Upper lobe of left lung (tissue), 4 donors: ENCODE measurements at regions not wholly inside any gene's neighbourhood (a gene's known extent, or its start where the extent isn't known, plus 50 kb on each side); places are given as distances from the start of the nearest gene placed in this dataset.

Experiments
- POLR2A ChIP-seq, 4 donors: fragments of 450-650 bp; IDR thresholded peaks; one replicate each; pipeline ENCODE4 v1.5.1; 2016 to 2017; ENCODE audit warnings: antibody characterized with exemption in 4 of 4, mild to moderate bottlenecking in 2 of 4
- POLR2AphosphoS5 ChIP-seq, 2 donors: sonication (generic); formaldehyde crosslinking; IDR thresholded peaks; one replicate each; pipeline ENCODE4 v1.5.1; 2017; ENCODE audit warnings: antibody characterized with exemption in 2 of 2

GRCh38 chr13:31978021-31978420 lies 53.6 kb upstream of the FRY start:
- TF ChIP-seq POLR2A (IDR thresholded peaks at IDR 0.05) (no peak), POLR2AphosphoS5 (IDR thresholded peaks at IDR 0.05) (no peak)
